ENCODE measurements at regions not wholly inside any gene's neighbourhood (a gene's known extent, or its start where the extent isn't known, plus 50 kb on each side); places are given as distances from the start of the nearest gene placed in this dataset.
A peak's percentile ranks its signal among the peaks of the same experiment; 100 is the strongest.

GRCh38 chr12:53840316-53840715 lies 88.5 kb upstream of the CISTR start:
- DNase-seq: no peak

- no peak for DNase-seq
Observed at GRCh38 chr12:53842686-53843085, 90.9 kb upstream of the CISTR start.

GRCh38 chr12:53843545-53843944 lies 91.8 kb upstream of the CISTR start:
- no peak for DNase-seq

- DNase-seq: peak; percentile 98
Observed at GRCh38 chr12:53844994-53845844, 93.4 kb upstream of the HOXC13 start.

- no peak for DNase-seq
Observed at GRCh38 chr12:53845932-53846331, 92.7 kb upstream of the HOXC13 start.

- no peak for DNase-seq
Observed at GRCh38 chr12:53849113-53849512, 89.5 kb upstream of the HOXC13 start.

GRCh38 chr12:53849656-53850055 lies 89.0 kb upstream of the HOXC13 start:
- no peak for DNase-seq

GRCh38 chr12:53852061-53852460 lies 86.6 kb upstream of the HOXC13 start:
- DNase-seq: no peak

GRCh38 chr12:53852992-53853391 lies 85.6 kb upstream of the HOXC13 start:
- DNase-seq: no peak

- no peak for DNase-seq
Observed at GRCh38 chr12:53854701-53855316, 83.8 kb upstream of the HOXC13 start.

GRCh38 chr12:53856132-53856531 lies 82.5 kb upstream of the HOXC13 start:
- DNase-seq: no peak

- no peak for DNase-seq
Observed at GRCh38 chr12:53857666-53858065, 81.0 kb upstream of the HOXC13 start.

- no peak for DNase-seq
Observed at GRCh38 chr12:53860426-53861345, 77.9 kb upstream of the HOXC13 start.

GRCh38 chr12:53862206-53862605 lies 76.4 kb upstream of the HOXC13 start:
- peak; percentile 58 for DNase-seq

- peak; percentile 52 for DNase-seq
Observed at GRCh38 chr12:53862831-53863230, 75.8 kb upstream of the HOXC13 start.

GRCh38 chr12:53866727-53867126 lies 71.9 kb upstream of the HOXC13 start:
- no peak for DNase-seq

- peak; percentile 65 for DNase-seq
Observed at GRCh38 chr12:53867216-53868012, 71.2 kb upstream of the HOXC13 start.

- peak; percentile 21 for DNase-seq
Observed at GRCh38 chr12:53868511-53868986, 70.1 kb upstream of the HOXC13 start.

- peak; percentile 38 for DNase-seq
Observed at GRCh38 chr12:53869500-53869899, 69.1 kb upstream of the HOXC13 start.

GRCh38 chr12:53870117-53870516 lies 68.5 kb upstream of the HOXC13 start:
- no peak for DNase-seq

GRCh38 chr12:53871367-53871766 lies 67.3 kb upstream of the HOXC13 start:
- peak; percentile 20 for DNase-seq

GRCh38 chr12:53872367-53872766 lies 66.3 kb upstream of the HOXC13 start:
- no peak for DNase-seq

Measured in NCI-H226 (cell line).